Smooth muscle cell (in vitro differentiated cells): ENCODE measurements at regions not wholly inside any gene's neighbourhood (a gene's known extent, or its start where the extent isn't known, plus 50 kb on each side); places are given as distances from the start of the nearest gene placed in this dataset.

Experiments used
- DNase-seq: peaks from one replicate; lab custom pipeline; 2025; ENCODE audit not compliant: unreplicated experiment; lab: John Stamatoyannopoulos, UW
- H2AFZ ChIP-seq: fragments of 200-600 bp; sonication (generic); 2 replicates; pipeline ENCODE4 v1.6.0; 2016; ENCODE audit warnings: antibody characterized with exemption, low read depth, mild to moderate bottlenecking
- H3F3A ChIP-seq: fragments of 200-600 bp; sonication (generic); 2 replicates; pipeline ENCODE4 v1.6.0; 2017; ENCODE audit warnings: antibody characterized with exemption, low read depth
- H3K27ac ChIP-seq: fragments of 200-600 bp; sonication (generic); 2 replicates; pipeline ENCODE4 v1.5.1; 2016; ENCODE audit warnings: low read depth, mild to moderate bottlenecking
- H3K27me3 ChIP-seq: fragments of 200-600 bp; sonication (generic); 2 replicates; pipeline ENCODE4 v1.6.1; 2016; ENCODE audit warnings: low read depth, mild to moderate bottlenecking
- H3K36me3 ChIP-seq: fragments of 200-600 bp; sonication (generic); 2 replicates; pipeline ENCODE4 v1.5.1; 2016; ENCODE audit warnings: low read depth
- H3K4me1 ChIP-seq: fragments of 200-600 bp; sonication (generic); 2 replicates; pipeline ENCODE4 v1.5.1; 2016; ENCODE audit warnings: low read depth
- H3K4me2 ChIP-seq: fragments of 200-600 bp; sonication (generic); 2 replicates; pipeline ENCODE4 v1.6.0; 2016; ENCODE audit warnings: mild to moderate bottlenecking
- H3K4me3 ChIP-seq: fragments of 200-600 bp; sonication (generic); 2 replicates; pipeline ENCODE4 v1.5.1; 2016; ENCODE audit warnings: mild to moderate bottlenecking
- H3K79me2 ChIP-seq: fragments of 200-600 bp; sonication (generic); 2 replicates; pipeline ENCODE4 v1.6.0; 2016; ENCODE audit warnings: low read depth, mild to moderate bottlenecking
- H3K9ac ChIP-seq: fragments of 200-600 bp; sonication (generic); 2 replicates; pipeline ENCODE4 v1.6.0; 2016; ENCODE audit warnings: low read depth
- H3K9me3 ChIP-seq: fragments of 200-600 bp; sonication (generic); replicated peaks from 2 replicates; pipeline ENCODE4 v1.5.1; 2016; ENCODE audit warnings: low read depth
- H4K20me1 ChIP-seq: fragments of 200-600 bp; sonication (generic); 2 replicates; pipeline ENCODE4 v1.6.0; 2016; ENCODE audit warnings: low read depth
- WGBS: methylation state at CpG from one replicate; pipeline ENCODE4 v1.1.7; 2016; ENCODE audit warnings: low lambda C conversion rate; 5-methylcytosine and 5-hydroxymethylcytosine counted together
- TF ChIP-seq, protein P1 (sequence below): fragments of 200-600 bp; sonication (generic); IDR thresholded peaks from 2 replicates; pipeline ENCODE4 v1.5.1; 2017; ENCODE audit warnings: borderline replicate concordance, mild to moderate bottlenecking, antibody characterized with exemption; ENCODE audit not compliant: insufficient read depth, poor library complexity, severe bottlenecking

- TF ChIP-seq, protein P1, sequence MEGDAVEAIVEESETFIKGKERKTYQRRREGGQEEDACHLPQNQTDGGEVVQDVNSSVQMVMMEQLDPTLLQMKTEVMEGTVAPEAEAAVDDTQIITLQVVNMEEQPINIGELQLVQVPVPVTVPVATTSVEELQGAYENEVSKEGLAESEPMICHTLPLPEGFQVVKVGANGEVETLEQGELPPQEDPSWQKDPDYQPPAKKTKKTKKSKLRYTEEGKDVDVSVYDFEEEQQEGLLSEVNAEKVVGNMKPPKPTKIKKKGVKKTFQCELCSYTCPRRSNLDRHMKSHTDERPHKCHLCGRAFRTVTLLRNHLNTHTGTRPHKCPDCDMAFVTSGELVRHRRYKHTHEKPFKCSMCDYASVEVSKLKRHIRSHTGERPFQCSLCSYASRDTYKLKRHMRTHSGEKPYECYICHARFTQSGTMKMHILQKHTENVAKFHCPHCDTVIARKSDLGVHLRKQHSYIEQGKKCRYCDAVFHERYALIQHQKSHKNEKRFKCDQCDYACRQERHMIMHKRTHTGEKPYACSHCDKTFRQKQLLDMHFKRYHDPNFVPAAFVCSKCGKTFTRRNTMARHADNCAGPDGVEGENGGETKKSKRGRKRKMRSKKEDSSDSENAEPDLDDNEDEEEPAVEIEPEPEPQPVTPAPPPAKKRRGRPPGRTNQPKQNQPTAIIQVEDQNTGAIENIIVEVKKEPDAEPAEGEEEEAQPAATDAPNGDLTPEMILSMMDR: no peak
- WGBS: 67% methylated on average over 5 of the region's 5 CpGs
- no peaks in the 10 kb centered on the region for H3K79me2 ChIP-seq
- no peak for DNase-seq
- no peaks in the 10 kb centered on the region for H3K9me3 ChIP-seq
- no peaks in the 10 kb centered on the region for H3K36me3 ChIP-seq
- H3K4me2 ChIP-seq: no peak overlapping the region
- no peak overlapping the region for H3K27ac ChIP-seq
- no peak overlapping the region for H3K9ac ChIP-seq
- H3K4me3 ChIP-seq: no peak overlapping the region
- H4K20me1 ChIP-seq: no peaks in the 10 kb centered on the region
- no peak overlapping the region for H2AFZ ChIP-seq
- peaks cover 10% of the 10 kb centered on the region for H3K4me1 ChIP-seq
- no peaks in the 10 kb centered on the region for H3K27me3 ChIP-seq
- no peaks in the 10 kb centered on the region for H3F3A ChIP-seq
Observed at GRCh38 chr6:96450082-96450769, 71.4 kb upstream of the UFL1 start.

- H3K36me3 ChIP-seq: no peaks in the 10 kb centered on the region
- no peaks in the 10 kb centered on the region for H3F3A ChIP-seq
- no peaks in the 10 kb centered on the region for H3K9me3 ChIP-seq
- H2AFZ ChIP-seq: no peak overlapping the region
- H4K20me1 ChIP-seq: no peaks in the 10 kb centered on the region
- TF ChIP-seq, protein P1: no peak
- no peak for DNase-seq
- no peak overlapping the region for H3K27ac ChIP-seq
- no peak overlapping the region for H3K4me3 ChIP-seq
- H3K4me2 ChIP-seq: no peak overlapping the region
- peaks cover 10% of the 10 kb centered on the region for H3K4me1 ChIP-seq
- no peak overlapping the region for H3K9ac ChIP-seq
- no peaks in the 10 kb centered on the region for H3K79me2 ChIP-seq
- no peaks in the 10 kb centered on the region for H3K27me3 ChIP-seq
Observed at GRCh38 chr6:96450770-96451130, 70.9 kb upstream of the UFL1 start.

DNA sequence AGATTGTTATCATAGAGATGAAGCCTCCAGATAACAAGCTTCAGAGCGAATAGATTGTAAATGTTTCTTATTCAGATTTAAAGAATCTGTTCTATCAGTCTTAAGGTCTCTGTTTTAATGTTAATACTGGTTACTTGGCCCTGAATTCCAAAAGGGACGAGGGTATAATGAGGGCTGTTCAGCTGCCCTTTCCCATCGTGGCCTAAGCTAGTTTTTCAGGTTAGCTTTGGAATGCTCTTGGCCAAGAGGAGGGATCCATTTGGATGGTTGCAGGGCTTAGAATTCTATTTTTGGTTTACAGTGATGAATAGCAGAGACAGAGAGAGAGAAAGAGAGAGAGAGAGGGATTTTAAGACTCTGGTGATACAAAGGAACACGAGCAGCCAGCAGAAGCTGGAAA, 62.8 kb upstream of the UFL1 start:
- no peak overlapping the region for H3K4me2 ChIP-seq
- H3K4me3 ChIP-seq: no peak overlapping the region
- no peaks in the 10 kb centered on the region for H3K27me3 ChIP-seq
- no peaks in the 10 kb centered on the region for H3K4me1 ChIP-seq
- H3K9me3 ChIP-seq: no peaks in the 10 kb centered on the region
- 54% methylated on average over 4 of the region's 4 CpGs for WGBS
- no peaks in the 10 kb centered on the region for H4K20me1 ChIP-seq
- H3K27ac ChIP-seq: no peak overlapping the region
- H3K9ac ChIP-seq: no peak overlapping the region
- no peak for DNase-seq
- no peaks in the 10 kb centered on the region for H3K79me2 ChIP-seq
- TF ChIP-seq, protein P1: no peak
- H2AFZ ChIP-seq: no peak overlapping the region
- H3K36me3 ChIP-seq: no peaks in the 10 kb centered on the region
- no peaks in the 10 kb centered on the region for H3F3A ChIP-seq

DNA sequence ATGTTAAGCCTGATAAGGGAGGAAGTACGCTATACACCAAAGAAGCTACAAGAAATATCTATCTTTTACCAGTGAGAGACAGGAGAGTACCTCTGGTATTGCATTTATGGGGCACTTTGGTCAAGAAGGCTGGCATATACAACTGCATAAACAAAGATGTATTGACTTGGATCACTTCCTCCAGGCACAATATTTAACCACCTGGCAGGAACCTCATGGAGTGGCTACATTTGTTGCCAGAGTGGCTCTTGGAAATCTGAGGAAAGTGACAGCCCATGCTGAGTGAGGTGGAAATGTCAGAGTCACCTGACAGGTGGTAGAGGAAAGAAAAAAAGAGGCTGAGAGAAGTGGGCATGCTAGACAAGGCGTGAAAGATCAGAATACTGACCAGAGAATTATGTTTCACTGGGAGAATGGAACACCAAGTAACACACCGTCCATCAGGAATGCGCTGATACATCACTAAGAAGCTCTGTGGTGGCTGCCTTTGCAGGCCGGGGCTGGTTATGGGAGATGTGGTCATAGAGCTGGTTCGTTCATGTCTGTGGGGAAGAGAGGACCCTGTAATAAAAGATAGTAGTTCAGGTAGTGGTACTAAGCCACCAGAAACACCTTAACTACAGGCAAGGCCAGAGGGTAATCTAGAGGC, 61.4 kb upstream of the UFL1 start:
- Histone ChIP-seq H3K27ac (peak overlapping the region; percentile 37), H3K79me2 (no peaks in the 10 kb centered on the region), H3K9me3 (no peaks in the 10 kb centered on the region), H3K4me1 (no peaks in the 10 kb centered on the region), H3K4me2 (no peak overlapping the region), H3K27me3 (no peaks in the 10 kb centered on the region), H2AFZ (no peak overlapping the region), H3K4me3 (no peak overlapping the region), H4K20me1 (no peaks in the 10 kb centered on the region), H3F3A (no peaks in the 10 kb centered on the region), H3K36me3 (no peaks in the 10 kb centered on the region), H3K9ac (no peak overlapping the region)
- no peak for DNase-seq
- 72% methylated on average over 6 of the region's 6 CpGs for WGBS
- TF ChIP-seq, protein P1: no peak
